ENCODE measurements at regions not wholly inside any gene's neighbourhood (a gene's known extent, or its start where the extent isn't known, plus 50 kb on each side); places are given as distances from the start of the nearest gene placed in this dataset.

GRCh38 chr21:28261298-28261697 is 731.4 kb downstream of the LTN1 start:
- TF ChIP-seq, protein P1, sequence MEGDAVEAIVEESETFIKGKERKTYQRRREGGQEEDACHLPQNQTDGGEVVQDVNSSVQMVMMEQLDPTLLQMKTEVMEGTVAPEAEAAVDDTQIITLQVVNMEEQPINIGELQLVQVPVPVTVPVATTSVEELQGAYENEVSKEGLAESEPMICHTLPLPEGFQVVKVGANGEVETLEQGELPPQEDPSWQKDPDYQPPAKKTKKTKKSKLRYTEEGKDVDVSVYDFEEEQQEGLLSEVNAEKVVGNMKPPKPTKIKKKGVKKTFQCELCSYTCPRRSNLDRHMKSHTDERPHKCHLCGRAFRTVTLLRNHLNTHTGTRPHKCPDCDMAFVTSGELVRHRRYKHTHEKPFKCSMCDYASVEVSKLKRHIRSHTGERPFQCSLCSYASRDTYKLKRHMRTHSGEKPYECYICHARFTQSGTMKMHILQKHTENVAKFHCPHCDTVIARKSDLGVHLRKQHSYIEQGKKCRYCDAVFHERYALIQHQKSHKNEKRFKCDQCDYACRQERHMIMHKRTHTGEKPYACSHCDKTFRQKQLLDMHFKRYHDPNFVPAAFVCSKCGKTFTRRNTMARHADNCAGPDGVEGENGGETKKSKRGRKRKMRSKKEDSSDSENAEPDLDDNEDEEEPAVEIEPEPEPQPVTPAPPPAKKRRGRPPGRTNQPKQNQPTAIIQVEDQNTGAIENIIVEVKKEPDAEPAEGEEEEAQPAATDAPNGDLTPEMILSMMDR (IDR thresholded peaks at IDR 0.05; ENCODE audit: poor library complexity) = no peak
- no peak for TF ChIP-seq EZH2 (IDR thresholded peaks at IDR 0.05; ENCODE audit: borderline replicate concordance)
- TF ChIP-seq EZH2phosphoT487 (IDR thresholded peaks at IDR 0.05; ENCODE audit: low read depth, severe bottlenecking, unreplicated experiment) = no peak
